Endothelial cell of umbilical vein (primary cell): ENCODE measurements at regions not wholly inside any gene's neighbourhood (a gene's known extent, or its start where the extent isn't known, plus 50 kb on each side); places are given as distances from the start of the nearest gene placed in this dataset.

Source experiments
- BruUV-seq: library from RNA; stranded (reverse); fragments of 400-500 nt; replicated peaks from 2 replicates; lab custom pipeline; 2021; lab: Mats Ljungman, UMichigan
- CTCF ChIA-PET: fragments of 300-600, 350-600 bp; sonication (Branson Sonifier 250); formaldehyde crosslinking; loops from one replicate; lab custom pipeline; 2021; ENCODE audit warnings: antibody characterized with exemption, inconsistent platforms; lab: Charles Lee
- POLR2A ChIA-PET: fragments of 300-600, 350-600 bp; sonication (Branson Sonifier 250); formaldehyde crosslinking; loops from one replicate; lab custom pipeline; 2021; ENCODE audit warnings: antibody characterized with exemption, inconsistent platforms; lab: Charles Lee
- DNase-seq: peaks from one replicate; pipeline ENCODE4 v3.0.0-alpha.2; 2011; ENCODE audit warnings: low read depth, low spot score
- FAIRE-seq: peaks from 2 replicates; lab custom pipeline; 2011; peaks lifted over from hg19 to GRCh38; lab: Jason Lieb, UNC
- H2AFZ ChIP-seq: 2 replicates; pipeline ENCODE4 v1.6.0; 2012; ENCODE audit warnings: low read depth, low read length, control low read depth, inconsistent platforms
- H3K27ac ChIP-seq: 2 replicates; pipeline ENCODE4 v1.5.1; 2011; ENCODE audit warnings: low read depth, mild to moderate bottlenecking, control low read depth, low read length, moderate library complexity; ENCODE audit not compliant: insufficient read depth
- H3K27me3 ChIP-seq, 2 experiments: 2 replicates each; pipeline versions ENCODE4 v1.6.0 to v1.6.1; 2011; ENCODE audit warnings: low read length in 2 of 2, mixed read lengths in 1 of 2; ENCODE audit not compliant: control insufficient read depth in 2 of 2, insufficient read depth in 2 of 2
- H3K36me3 ChIP-seq, 2 experiments: 2 replicates in 1 of 2; 3 replicates in 1 of 2; pipeline ENCODE4 v1.5.1; 2011; ENCODE audit warnings: low read length in 2 of 2, mild to moderate bottlenecking in 1 of 2, moderate library complexity in 1 of 2; ENCODE audit not compliant: control insufficient read depth in 2 of 2, insufficient read depth in 2 of 2; ENCODE audit errors: extremely low read depth in 1 of 2
- H3K4me1 ChIP-seq: 3 replicates; pipeline ENCODE4 v1.5.1; 2011; ENCODE audit warnings: mild to moderate bottlenecking, low read length; ENCODE audit not compliant: control insufficient read depth, insufficient read depth; ENCODE audit errors: extremely low read depth
- H3K4me2 ChIP-seq: 2 replicates; pipeline ENCODE4 v1.6.1; 2011; ENCODE audit warnings: low read length, control low read depth, mixed read lengths; ENCODE audit not compliant: insufficient read depth
- H3K4me3 ChIP-seq, 3 experiments: fragments of 200-600 bp in 1 of 3; sonication (generic), shearing (Covaris generic) in 1 of 3; replicated peaks in 1 of 3; 2 replicates each; pipeline ENCODE4 v1.5.1; 2011 to 2016; ENCODE audit warnings: control low read depth in 3 of 3, low read length in 3 of 3, mild to moderate bottlenecking in 2 of 3, inconsistent platforms in 1 of 3, low read depth in 1 of 3, moderate library complexity in 1 of 3; ENCODE audit not compliant: insufficient read depth in 1 of 3
- H3K79me2 ChIP-seq: 2 replicates; pipeline ENCODE4 v1.6.0; 2012; ENCODE audit warnings: low read length, inconsistent platforms; ENCODE audit not compliant: control insufficient read depth, insufficient read depth
- H3K9ac ChIP-seq: replicated peaks from 2 replicates; pipeline ENCODE3; 2011; ENCODE audit warnings: low read length, control low read depth; ENCODE audit not compliant: insufficient read depth; ENCODE audit errors: extremely low read depth
- H3K9me1 ChIP-seq: replicated peaks from 3 replicates; pipeline ENCODE4 v1.6.0; 2011; ENCODE audit warnings: mild to moderate bottlenecking, low read length; ENCODE audit not compliant: control insufficient read depth, insufficient read depth; ENCODE audit errors: extremely low read depth
- H3K9me3 ChIP-seq: replicated peaks from 2 replicates; pipeline ENCODE4 v1.5.1; 2012; ENCODE audit warnings: low read length, inconsistent platforms; ENCODE audit not compliant: control insufficient read depth, insufficient read depth
- H4K20me1 ChIP-seq: replicated peaks from 2 replicates; pipeline ENCODE3; 2011; ENCODE audit warnings: mild to moderate bottlenecking, low read length; ENCODE audit not compliant: control insufficient read depth, insufficient read depth; ENCODE audit errors: extremely low read depth
- CTCF ChIP-seq, 2 donors: IDR thresholded peaks; 1 replicate in 1 of 2; 2 replicates in 1 of 2; pipeline ENCODE4 v1.5.1; 2011; ENCODE audit warnings: low read length in 2 of 2, mild to moderate bottlenecking in 2 of 2, moderate library complexity in 2 of 2, control low read depth in 1 of 2, inconsistent platforms in 1 of 2, low read depth in 1 of 2; ENCODE audit not compliant: insufficient read depth in 1 of 2; ENCODE audit errors: extremely low read depth in 1 of 2
- EZH2 ChIP-seq: IDR thresholded peaks from 2 replicates; pipeline ENCODE4 v1.6.1; 2012; ENCODE audit warnings: borderline replicate concordance, low read depth, mild to moderate bottlenecking, moderate library complexity, low read length, inconsistent platforms; ENCODE audit not compliant: severe bottlenecking
- FOS ChIP-seq: IDR thresholded peaks from 2 replicates; pipeline ENCODE4 v1.6.1; 2011; ENCODE audit warnings: mild to moderate bottlenecking, low read length, moderate library complexity, borderline replicate concordance; ENCODE audit not compliant: insufficient read depth
- GATA2 ChIP-seq: IDR thresholded peaks from 2 replicates; pipeline ENCODE4 v1.7.0; 2011; ENCODE audit warnings: low read depth, mild to moderate bottlenecking, moderate library complexity, mixed read lengths, low read length; ENCODE audit not compliant: insufficient read length, insufficient read depth
- JUN ChIP-seq: IDR thresholded peaks from 2 replicates; pipeline ENCODE4 v1.6.1; 2011; ENCODE audit warnings: borderline replicate concordance, low read depth; ENCODE audit not compliant: insufficient read length, insufficient read depth
- MYC ChIP-seq: IDR thresholded peaks from one replicate; pipeline ENCODE4 v1.6.1; 2011; ENCODE audit warnings: mild to moderate bottlenecking, low read depth, low read length
- POLR2A ChIP-seq: IDR thresholded peaks from 2 replicates; pipeline ENCODE4 v1.6.1; 2012; ENCODE audit warnings: low read depth, mild to moderate bottlenecking, control low read depth, low read length
- POLR2AphosphoS5 ChIP-seq: IDR thresholded peaks from 2 replicates; pipeline ENCODE4 v1.6.1; 2012; ENCODE audit warnings: low read depth, mild to moderate bottlenecking, control low read depth, low read length, moderate library complexity; ENCODE audit not compliant: insufficient read depth
- dilution Hi-C: fragments of 300-500 bp; cut with MboI; formaldehyde crosslinking; loops from one replicate; pipeline ENCODE4 v1.15.0; 2019; ENCODE audit warnings: low sequenced_read_pairs; ENCODE audit not compliant: extremely low pct_ligation_motif_present
- intact Hi-C: fragments of 100-400 bp; cut with micrococcal nuclease; formaldehyde crosslinking; loops from one replicate; pipeline ENCODE4 v1.10.0; 2022
- TF ChIP-seq, protein P1 (sequence below): IDR thresholded peaks from 2 replicates; pipeline ENCODE4 v1.6.1; 2011; ENCODE audit not compliant: insufficient read depth, insufficient read length

- no peaks in the 10 kb centered on the region for H3K36me3 ChIP-seq
- no peak overlapping the region for H3K4me3 ChIP-seq
- BruUV-seq, result no TSS peak
- no peak overlapping the region for H2AFZ ChIP-seq
- TF ChIP-seq MYC (no peak), POLR2AphosphoS5 (no peak), EZH2 (no peak), JUN (no peak), GATA2 (no peak), POLR2A (no peak), CTCF (IDR thresholded peaks at IDR 0.05; ENCODE audit: extremely low read depth in 1 of 2, insufficient read depth in 1 of 2, low read depth in 1 of 2, low read length in 2 of 2) (no peak), FOS (no peak)
- TF ChIP-seq, protein P1, sequence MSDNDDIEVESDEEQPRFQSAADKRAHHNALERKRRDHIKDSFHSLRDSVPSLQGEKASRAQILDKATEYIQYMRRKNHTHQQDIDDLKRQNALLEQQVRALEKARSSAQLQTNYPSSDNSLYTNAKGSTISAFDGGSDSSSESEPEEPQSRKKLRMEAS, result no peak
- DNase-seq, result no peak
- no peaks in the 10 kb centered on the region for H3K79me2 ChIP-seq
- no peaks in the 10 kb centered on the region for H3K4me1 ChIP-seq
- intact Hi-C loops (no loop called here), dilution Hi-C loops (no loop called here)
- no peak overlapping the region for H3K9ac ChIP-seq
- no peaks in the 10 kb centered on the region for H4K20me1 ChIP-seq
- no peaks in the 10 kb centered on the region for H3K9me1 ChIP-seq
- ChIA-PET POLR2A (no interaction called here), CTCF (no interaction called here)
- H3K4me2 ChIP-seq, result no peak overlapping the region
- H3K27ac ChIP-seq, result no peak overlapping the region
- peaks cover 2% of the 10 kb centered on the region for H3K9me3 ChIP-seq
- no peaks in the 10 kb centered on the region for H3K27me3 ChIP-seq
- FAIRE-seq, result no peak
These were observed 1039.3 kb upstream of the AGA start for GRCh38 chr4:178481564-178481963.
